T-cell (primary cell): ENCODE measurements at regions not wholly inside any gene's neighbourhood (a gene's known extent, or its start where the extent isn't known, plus 50 kb on each side); places are given as distances from the start of the nearest gene placed in this dataset.

Experiments
- ATAC-seq, 4 experiments: fragments of 200-7000 bp in 3 of 4; fragments of 150-1000 bp in 1 of 4; cut with Tn5 transposase; replicated peaks in 1 of 4; 1 replicate in 3 of 4; 2 replicates in 1 of 4; pipeline ENCODE4 v1.10.0; 2021; ENCODE audit warnings: moderate library complexity in 3 of 4, mild to moderate bottlenecking in 2 of 4, moderate number of reproducible peaks in 1 of 4
- CTCF ChIA-PET, 2 donors: fragments of 300-600 bp; sonication (Branson Sonifier 250); formaldehyde crosslinking; loops; one replicate each; lab custom pipeline; 2022; ENCODE audit warnings: antibody characterized with exemption in 2 of 2; lab: Charles Lee
- POLR2A ChIA-PET, 2 donors: fragments of 300-600 bp; sonication (Branson Sonifier 250); formaldehyde crosslinking; loops; one replicate each; lab custom pipeline; 2022; ENCODE audit warnings: antibody characterized with exemption in 2 of 2; lab: Charles Lee
- DNase-seq, 35 experiments: peaks; one replicate each; pipeline versions ENCODE4 v3.0.0 to v3.0.0-alpha.2; 2013 to 2023
- H3K27ac ChIP-seq: one replicate; pipeline ENCODE4 v1.5.1; 2013; ENCODE audit warnings: low read length
- H3K27me3 ChIP-seq, 2 experiments: replicated peaks in 1 of 2; 1 replicate in 1 of 2; 2 replicates in 1 of 2; pipeline versions ENCODE4 v1.6.1 to v1.7.0; 2013; ENCODE audit warnings: low read length in 1 of 2, mixed read lengths in 1 of 2; ENCODE audit not compliant: control insufficient read depth in 2 of 2, insufficient read depth in 2 of 2; ENCODE audit errors: extremely low read depth in 1 of 2
- H3K36me3 ChIP-seq, 2 donors: 1 replicate in 1 of 2; 2 replicates in 1 of 2; pipeline versions ENCODE4 v1.6.1 to v1.7.0; 2013; ENCODE audit warnings: low read length in 1 of 2; ENCODE audit not compliant: control insufficient read depth in 2 of 2, insufficient read depth in 1 of 2; ENCODE audit errors: extremely low read depth in 1 of 2
- H3K4me1 ChIP-seq, 2 experiments: 1 replicate in 1 of 2; 2 replicates in 1 of 2; pipeline versions ENCODE4 v1.6.1 to v1.7.0; 2013; ENCODE audit warnings: low read length in 2 of 2, mixed read lengths in 1 of 2; ENCODE audit not compliant: insufficient read depth in 2 of 2, control insufficient read depth in 1 of 2; ENCODE audit errors: extremely low read depth in 1 of 2
- H3K4me3 ChIP-seq, 2 donors: 1 replicate in 1 of 2; 2 replicates in 1 of 2; pipeline versions ENCODE4 v1.5.1 to v1.7.0; 2013; ENCODE audit warnings: mild to moderate bottlenecking in 2 of 2, low read length in 1 of 2, moderate library complexity in 1 of 2; ENCODE audit not compliant: control insufficient read depth in 1 of 2; ENCODE audit errors: extremely low read depth in 1 of 2
- H3K9me3 ChIP-seq: 2 replicates; pipeline ENCODE4 v1.7.0; 2013
- H3K27ac Mint-ChIP-seq, 2 donors: one replicate each; pipeline ENCODE4 v1.8.0; 2020 to 2021; ENCODE audit warnings: mild to moderate bottlenecking in 2 of 2, mixed read lengths in 2 of 2
- H3K27me3 Mint-ChIP-seq, 2 donors: one replicate each; pipeline ENCODE4 v1.8.0; 2021 to 2022; ENCODE audit warnings: mixed read lengths in 2 of 2
- H3K36me3 Mint-ChIP-seq: one replicate; pipeline ENCODE4 v1.8.0; 2021; ENCODE audit warnings: mixed read lengths
- H3K4me1 Mint-ChIP-seq, 3 donors: one replicate each; pipeline ENCODE4 v1.8.0; 2020 to 2022; ENCODE audit warnings: mixed read lengths in 3 of 3, mild to moderate bottlenecking in 1 of 3
- H3K4me3 Mint-ChIP-seq, 3 donors: one replicate each; pipeline ENCODE4 v1.8.0; 2020 to 2022; ENCODE audit warnings: mild to moderate bottlenecking in 3 of 3, mixed read lengths in 3 of 3, moderate library complexity in 3 of 3
- H3K9me3 Mint-ChIP-seq, 3 donors: one replicate each; pipeline ENCODE4 v1.8.0; 2020 to 2022; ENCODE audit warnings: mixed read lengths in 3 of 3
- WGBS: methylation state at CpG from one replicate; pipeline ENCODE4 v1.1.5; 2013; ENCODE audit warnings: missing lambda C conversion rate; ENCODE audit not compliant: insufficient coverage; 5-methylcytosine and 5-hydroxymethylcytosine counted together

- CTCF ChIA-PET: no interaction called here
- WGBS: 88% methylated on average over 7 of the region's 13 CpGs
Measured at GRCh38 chr2:128494640-128495321, 176.1 kb upstream of the HS6ST1 start.

GRCh38 chr2:128495996-128496547, 177.4 kb upstream of the HS6ST1 start:
- Mint-ChIP-seq H3K36me3 (no peaks in the 10 kb centered on the region), H3K27ac (no peak overlapping the region), H3K4me3 (no peak overlapping the region), H3K9me3 (no peaks in the 10 kb centered on the region), H3K4me1 (no peaks in the 10 kb centered on the region), H3K27me3 (peaks cover 0 to 10% of the 10 kb centered on the region in 2 donors)
- peaks cover 0 to 21% of the 10 kb centered on the region in 2 experiments for H3K27me3 ChIP-seq
- no peak for ATAC-seq
- POLR2A ChIA-PET: no interaction called here
- no peaks in the 10 kb centered on the region for H3K4me1 ChIP-seq
- H3K9me3 ChIP-seq: no peaks in the 10 kb centered on the region
- H3K36me3 ChIP-seq: no peaks in the 10 kb centered on the region
- WGBS: 90% methylated on average over 3 of the region's 4 CpGs
- no peak overlapping the region for H3K4me3 ChIP-seq
- CTCF ChIA-PET: no interaction called here
- H3K27ac ChIP-seq: no peak overlapping the region
- DNase-seq: no peak

More at GRCh38 chr2:128494640-128495321, 176.1 kb upstream of the HS6ST1 start:
- POLR2A ChIA-PET: no interaction called here
- no peak overlapping the region for H3K27ac Mint-ChIP-seq
- H3K4me1 Mint-ChIP-seq: no peaks in the 10 kb centered on the region
- no peak for DNase-seq
- H3K9me3 ChIP-seq: no peaks in the 10 kb centered on the region
- H3K9me3 Mint-ChIP-seq: no peaks in the 10 kb centered on the region
- no peaks in the 10 kb centered on the region for H3K4me1 ChIP-seq
- no peak overlapping the region for H3K27ac ChIP-seq
- H3K4me3 Mint-ChIP-seq: no peak overlapping the region
- no peak overlapping the region for H3K4me3 ChIP-seq
- H3K27me3 ChIP-seq: peaks cover 0 to 22% of the 10 kb centered on the region in 2 experiments
- ATAC-seq: no peak
- no peaks in the 10 kb centered on the region for H3K36me3 Mint-ChIP-seq
- no peaks in the 10 kb centered on the region for H3K36me3 ChIP-seq
- H3K27me3 Mint-ChIP-seq: peaks cover 0 to 13% of the 10 kb centered on the region in 2 donors

- Mint-ChIP-seq H3K4me3 (no peak overlapping the region), H3K27me3 (peaks cover 0 to 4% of the 10 kb centered on the region in 2 donors), H3K9me3 (no peaks in the 10 kb centered on the region), H3K4me1 (no peaks in the 10 kb centered on the region), H3K36me3 (no peaks in the 10 kb centered on the region), H3K27ac (no peak overlapping the region)
- ATAC-seq: no peak
- H3K36me3 ChIP-seq: no peaks in the 10 kb centered on the region
- no peak overlapping the region for H3K27ac ChIP-seq
- 40% methylated on average over 1 of the region's 2 CpGs for WGBS
- H3K4me1 ChIP-seq: no peaks in the 10 kb centered on the region
- H3K4me3 ChIP-seq: no peak overlapping the region
- no peaks in the 10 kb centered on the region for H3K9me3 ChIP-seq
- DNase-seq: no peak
- POLR2A ChIA-PET: no interaction called here
- CTCF ChIA-PET: no interaction called here
- peaks cover 0 to 21% of the 10 kb centered on the region in 2 experiments for H3K27me3 ChIP-seq
Measured at GRCh38 chr2:128496700-128497099, 178.0 kb upstream of the HS6ST1 start.

- Mint-ChIP-seq H3K27me3 (peaks cover 0 to 4% of the 10 kb centered on the region in 2 donors), H3K36me3 (no peaks in the 10 kb centered on the region), H3K27ac (no peak overlapping the region), H3K9me3 (no peaks in the 10 kb centered on the region), H3K4me3 (no peak overlapping the region), H3K4me1 (no peaks in the 10 kb centered on the region)
- no peak for ATAC-seq
- DNase-seq: no peak
- CTCF ChIA-PET: no interaction called here
- peaks cover 0 to 14% of the 10 kb centered on the region in 2 experiments for H3K27me3 ChIP-seq
- POLR2A ChIA-PET: no interaction called here
- H3K4me1 ChIP-seq: no peaks in the 10 kb centered on the region
- H3K36me3 ChIP-seq: no peaks in the 10 kb centered on the region
- H3K4me3 ChIP-seq: no peak overlapping the region
- H3K27ac ChIP-seq: no peak overlapping the region
- 95% methylated on average over 3 of the region's 5 CpGs for WGBS
- no peaks in the 10 kb centered on the region for H3K9me3 ChIP-seq
Measured at GRCh38 chr2:128497461-128497860, 178.8 kb upstream of the HS6ST1 start.

- Mint-ChIP-seq H3K27me3 (peaks cover 0 to 6% of the 10 kb centered on the region in 2 donors), H3K9me3 (no peaks in the 10 kb centered on the region), H3K4me1 (no peaks in the 10 kb centered on the region), H3K27ac (no peak overlapping the region), H3K36me3 (no peaks in the 10 kb centered on the region), H3K4me3 (no peak overlapping the region)
- H3K4me3 ChIP-seq: no peak overlapping the region
- POLR2A ChIA-PET: no interaction called here
- no peak overlapping the region for H3K27ac ChIP-seq
- peaks cover 0 to 12% of the 10 kb centered on the region in 2 experiments for H3K27me3 ChIP-seq
- H3K9me3 ChIP-seq: no peaks in the 10 kb centered on the region
- CTCF ChIA-PET: no interaction called here
- WGBS: 90% methylated on average over 2 of the region's 8 CpGs
- no peaks in the 10 kb centered on the region for H3K4me1 ChIP-seq
- ATAC-seq (no peak), DNase-seq (no peak)
- H3K36me3 ChIP-seq: no peaks in the 10 kb centered on the region
Measured at GRCh38 chr2:128498086-128498485, 179.4 kb upstream of the HS6ST1 start.

GRCh38 chr2:128498589-128498988, 179.9 kb upstream of the HS6ST1 start:
- ATAC-seq: no peak
- H3K36me3 Mint-ChIP-seq: no peaks in the 10 kb centered on the region
- H3K27me3 Mint-ChIP-seq: peaks cover 0 to 6% of the 10 kb centered on the region in 2 donors
- peaks cover 0 to 14% of the 10 kb centered on the region in 2 experiments for H3K27me3 ChIP-seq
- H3K9me3 ChIP-seq: no peaks in the 10 kb centered on the region
- no peak overlapping the region for H3K4me3 ChIP-seq
- no peak overlapping the region for H3K27ac Mint-ChIP-seq
- H3K4me1 Mint-ChIP-seq: no peaks in the 10 kb centered on the region
- ChIA-PET POLR2A (no interaction called here), CTCF (no interaction called here)
- WGBS: 80% methylated on average over 3 of the region's 5 CpGs
- no peaks in the 10 kb centered on the region for H3K4me1 ChIP-seq
- H3K27ac ChIP-seq: no peak overlapping the region
- H3K36me3 ChIP-seq: no peaks in the 10 kb centered on the region
- DNase-seq: no peak
- no peak overlapping the region for H3K4me3 Mint-ChIP-seq
- no peaks in the 10 kb centered on the region for H3K9me3 Mint-ChIP-seq
